ENCODE measurements at regions not wholly inside any gene's neighbourhood (a gene's known extent, or its start where the extent isn't known, plus 50 kb on each side); places are given as distances from the start of the nearest gene placed in this dataset.

- no peak for DNase-seq (ENCODE audit: low spot score)
Measured at GRCh38 chr21:25375675-25376074, 231.6 kb downstream of the MRPL39 start.

DNA sequence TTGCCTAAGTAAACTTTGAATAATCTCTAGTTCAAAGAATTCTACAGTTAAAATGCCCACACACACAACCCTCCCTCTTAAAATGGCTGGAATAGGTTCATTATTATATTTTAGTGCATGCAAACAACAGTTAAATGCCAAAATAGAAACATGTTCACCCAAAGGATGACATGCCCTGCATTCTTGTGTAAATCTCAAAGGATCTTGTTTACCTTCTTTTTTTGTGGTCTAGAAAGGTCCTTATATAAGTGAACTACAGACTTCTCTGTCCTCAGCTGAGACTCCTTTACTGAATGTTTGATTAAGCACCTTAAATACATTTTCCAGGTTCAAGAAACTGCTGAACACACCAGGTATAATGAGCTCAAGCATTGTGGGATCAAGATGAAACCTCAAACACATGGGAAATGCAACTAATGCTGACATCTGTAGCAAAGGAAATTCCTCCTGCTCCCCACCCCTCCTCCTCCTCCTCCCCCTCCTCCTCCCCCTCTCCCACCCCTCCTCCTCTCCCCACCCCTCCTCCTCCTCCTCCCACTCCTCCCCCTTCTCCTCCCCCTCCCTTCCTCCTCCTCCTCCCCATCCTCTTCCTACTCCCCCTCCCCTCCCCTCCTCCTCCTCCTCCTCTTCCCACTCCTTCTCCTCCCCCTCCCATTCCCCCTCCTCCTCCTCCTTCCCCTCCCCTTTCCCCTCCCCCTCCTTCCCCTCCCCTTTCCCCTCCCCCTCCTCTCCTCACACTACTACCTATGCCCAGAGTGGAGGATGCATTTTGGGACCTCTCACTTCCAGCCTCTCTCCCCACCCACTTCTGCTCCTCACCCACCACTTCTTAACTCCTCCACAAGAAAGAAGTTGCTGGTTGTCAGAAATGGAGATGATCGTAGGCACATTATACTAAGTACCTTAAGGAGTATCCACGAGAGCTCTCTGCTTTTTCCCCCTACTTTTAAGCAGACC, 233.9 kb downstream of the MRPL39 start:
- DNase-seq (ENCODE audit: low spot score): no peak

- DNase-seq (ENCODE audit: low spot score): no peak
Measured at GRCh38 chr21:25371841-25372425, 235.3 kb downstream of the MRPL39 start.

GRCh38 chr21:25370311-25370744, 237.0 kb downstream of the MRPL39 start:
- DNase-seq (ENCODE audit: low spot score): no peak

- DNase-seq (ENCODE audit: low spot score): no peak
Measured at GRCh38 chr21:25369524-25370300, 237.6 kb downstream of the MRPL39 start.

GRCh38 chr21:25368531-25368930, 238.8 kb downstream of the MRPL39 start:
- no peak for DNase-seq (ENCODE audit: low spot score)

- DNase-seq (ENCODE audit: low spot score): no peak
Measured at GRCh38 chr21:25366116-25366515, 241.2 kb downstream of the MRPL39 start.

GRCh38 chr21:25362375-25363267, 244.7 kb downstream of the MRPL39 start:
- no peak for DNase-seq (ENCODE audit: low spot score)

DNA sequence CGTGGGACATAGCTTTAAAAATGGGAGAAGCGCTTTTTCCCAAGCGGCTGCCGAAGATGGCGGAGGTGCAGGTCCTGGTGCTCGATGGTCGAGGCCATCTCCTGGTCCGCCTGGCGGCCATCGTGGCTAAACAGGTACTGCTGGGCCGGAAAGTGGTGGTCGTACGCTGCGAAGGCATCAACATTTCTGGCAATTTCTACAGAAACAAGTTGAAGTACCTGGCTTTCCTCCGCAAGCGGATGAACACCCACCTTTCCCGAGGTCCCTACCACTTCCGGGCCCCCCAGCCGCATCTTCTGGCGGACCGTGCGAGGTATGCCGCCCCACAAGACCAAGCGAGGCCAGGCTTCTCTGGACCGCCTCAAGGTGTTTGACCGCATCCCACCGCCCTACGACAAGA, 245.5 kb downstream of the MRPL39 start:
- DNase-seq (ENCODE audit: low spot score): no peak

DNA sequence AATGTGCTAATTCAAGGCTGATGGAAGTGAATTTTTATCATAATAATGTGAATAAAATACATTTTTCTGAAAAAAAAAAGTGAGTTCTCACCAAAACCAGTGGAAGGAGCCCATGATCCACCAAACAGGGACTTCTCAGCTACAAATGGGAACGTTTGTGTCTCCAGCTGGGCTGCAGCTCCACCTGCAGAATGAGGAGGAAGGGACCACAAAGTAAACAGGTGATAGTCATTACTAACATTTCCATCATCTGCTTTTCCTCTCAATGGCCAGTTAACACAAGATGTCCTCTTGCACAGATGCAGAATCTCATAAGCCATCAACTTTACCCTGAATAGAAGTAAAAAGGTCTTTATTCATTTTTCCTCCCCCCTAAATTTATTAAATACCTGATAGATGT, 246.2 kb downstream of the MRPL39 start:
- DNase-seq (ENCODE audit: low spot score): no peak

DNA sequence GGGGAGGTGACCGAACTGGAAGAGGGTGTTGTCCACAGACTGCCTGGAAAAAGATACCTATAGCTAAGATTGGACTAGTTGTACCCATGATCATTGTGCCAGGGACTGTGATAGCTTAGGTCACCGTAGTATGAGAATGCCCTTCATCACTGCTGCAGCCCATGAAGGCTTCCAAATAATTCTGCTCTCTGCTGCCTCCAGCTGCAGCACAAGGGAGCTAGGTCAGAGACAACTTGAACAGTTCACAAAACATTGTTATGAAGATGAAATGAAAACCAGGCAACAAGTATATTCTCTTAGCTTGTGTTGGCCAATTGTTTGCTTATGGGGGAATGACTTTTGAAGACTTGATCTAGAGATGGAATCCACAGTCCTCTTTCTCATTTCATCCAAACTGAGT, 246.7 kb downstream of the MRPL39 start:
- DNase-seq (ENCODE audit: low spot score): no peak

DNA sequence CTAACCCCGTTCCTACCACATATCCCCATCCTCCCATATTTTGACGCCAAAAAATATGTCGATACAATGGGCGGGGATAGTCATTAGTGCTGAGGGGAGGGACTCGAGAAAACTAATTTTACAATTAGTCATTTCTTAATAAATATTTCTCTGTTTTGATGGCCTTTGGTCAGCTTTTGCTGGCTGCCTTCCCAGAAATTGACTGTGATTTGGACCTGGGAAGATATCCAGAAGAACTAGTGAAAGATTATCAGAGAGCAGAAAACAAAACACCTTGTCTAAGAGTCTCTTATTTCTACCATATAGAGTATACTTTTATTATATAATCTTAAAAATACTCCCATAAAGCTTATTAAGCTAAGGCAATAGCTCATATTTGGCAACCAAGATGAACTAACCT, 247.6 kb downstream of the MRPL39 start:
- no peak for DNase-seq (ENCODE audit: low spot score)

GRCh38 chr21:25350056-25350455, 257.2 kb downstream of the MRPL39 start:
- DNase-seq (ENCODE audit: low spot score): no peak

- no peak for DNase-seq (ENCODE audit: low spot score)
Measured at GRCh38 chr21:25343774-25344545, 263.3 kb downstream of the MRPL39 start.

- DNase-seq (ENCODE audit: low spot score): no peak
Measured at GRCh38 chr21:25342816-25343215, 264.5 kb downstream of the MRPL39 start.

GRCh38 chr21:25341981-25342380, 265.3 kb downstream of the MRPL39 start:
- no peak for DNase-seq (ENCODE audit: low spot score)

DNA sequence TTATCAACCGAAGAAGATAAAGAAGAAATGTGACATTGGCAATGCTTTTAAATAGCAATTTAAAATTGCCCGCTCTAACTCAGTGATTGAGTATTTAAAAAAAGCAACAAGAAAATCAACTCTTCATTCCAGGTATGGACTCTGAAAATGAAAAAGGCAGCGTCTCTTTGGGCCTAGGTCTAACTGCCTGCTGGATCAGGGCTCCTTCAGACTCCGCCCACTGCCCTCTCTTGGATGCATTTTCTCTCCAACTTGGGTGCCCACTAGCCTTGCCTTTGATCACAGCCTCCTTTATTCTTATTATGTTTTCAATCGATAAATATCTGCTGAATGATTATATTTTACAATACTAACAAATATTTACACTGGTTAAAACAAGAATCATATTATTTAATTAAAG, 268.9 kb downstream of the MRPL39 start:
- DNase-seq (ENCODE audit: low spot score): no peak

DNA sequence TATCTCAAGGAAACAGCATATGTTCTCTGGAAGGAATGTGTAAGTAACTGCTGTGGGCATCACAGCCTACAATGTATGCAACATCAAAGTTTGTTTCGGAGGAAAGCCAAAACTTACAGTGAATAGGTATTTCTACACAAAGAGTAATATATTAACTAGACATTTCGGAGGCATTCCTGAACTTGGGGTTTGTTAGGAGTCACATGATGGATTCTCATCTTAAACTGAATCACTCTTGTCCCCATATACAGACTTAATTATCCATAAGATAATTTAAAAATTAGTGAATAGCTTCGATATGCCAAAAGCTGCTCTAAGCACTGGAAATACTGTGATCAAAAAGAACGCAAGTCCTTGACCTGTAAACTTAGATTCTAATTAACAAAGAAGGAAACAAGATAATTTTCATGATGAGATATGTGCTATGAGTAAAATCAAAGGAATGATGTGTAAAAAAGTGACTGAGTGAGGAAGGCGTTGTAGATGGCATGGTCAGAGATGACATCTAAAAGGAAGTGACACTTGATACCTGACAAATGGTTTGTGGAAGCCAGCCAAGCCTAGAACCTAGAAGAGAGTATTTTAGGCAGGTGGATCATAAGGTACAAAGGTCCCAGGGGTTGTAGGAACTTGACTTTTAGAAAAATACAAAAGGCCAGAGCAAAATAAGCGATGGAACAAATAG, 273.1 kb downstream of the MRPL39 start:
- DNase-seq (ENCODE audit: low spot score): no peak

GRCh38 chr21:25331286-25331685, 276.0 kb downstream of the MRPL39 start:
- no peak for DNase-seq (ENCODE audit: low spot score)

DNA sequence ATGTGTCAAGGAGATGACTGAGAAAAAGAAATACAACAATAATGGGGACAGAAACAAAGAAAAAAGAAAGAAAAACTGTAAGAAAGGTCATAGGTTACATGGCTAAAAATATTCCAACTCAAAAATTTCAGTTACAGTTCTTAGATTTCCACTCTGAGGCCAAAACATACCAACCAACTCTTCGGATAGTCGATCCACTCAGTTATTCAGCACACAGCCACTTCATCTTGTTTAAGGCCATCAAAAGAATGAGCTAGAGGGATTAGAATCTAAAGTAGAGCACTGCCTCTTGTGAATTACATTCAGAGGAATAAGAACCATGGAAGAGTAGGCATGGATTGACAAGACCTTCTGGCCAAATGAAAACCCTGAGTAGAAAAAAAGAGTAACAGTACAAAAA, 277.0 kb downstream of the MRPL39 start:
- no peak for DNase-seq (ENCODE audit: low spot score)
